GM13977 (cell line): ENCODE measurements at regions not wholly inside any gene's neighbourhood (a gene's known extent, or its start where the extent isn't known, plus 50 kb on each side); places are given as distances from the start of the nearest gene placed in this dataset.
A peak's percentile ranks its signal among the peaks of the same experiment; 100 is the strongest.

Experiments used
- DNase-seq: peaks from one replicate; pipeline ENCODE4 v3.0.0; 2012; ENCODE audit warnings: low spot score
- in situ Hi-C: fragments of 300-500 bp; cut with MboI; formaldehyde crosslinking; loops from one replicate; pipeline ENCODE4 v1.12.0; 2022; ENCODE audit warnings: low sequenced_read_pairs, low pct_unique_long_range_greater_than_20kb, mixed read lengths, inconsistent platforms; ENCODE audit not compliant: unreplicated experiment
- TF ChIP-seq, protein P1 (sequence below): IDR thresholded peaks from 2 replicates; pipeline ENCODE4 v1.5.1; 2012; ENCODE audit warnings: mild to moderate bottlenecking, control low read depth; ENCODE audit not compliant: insufficient read depth; ENCODE audit errors: extremely low read depth, missing control alignments

DNA sequence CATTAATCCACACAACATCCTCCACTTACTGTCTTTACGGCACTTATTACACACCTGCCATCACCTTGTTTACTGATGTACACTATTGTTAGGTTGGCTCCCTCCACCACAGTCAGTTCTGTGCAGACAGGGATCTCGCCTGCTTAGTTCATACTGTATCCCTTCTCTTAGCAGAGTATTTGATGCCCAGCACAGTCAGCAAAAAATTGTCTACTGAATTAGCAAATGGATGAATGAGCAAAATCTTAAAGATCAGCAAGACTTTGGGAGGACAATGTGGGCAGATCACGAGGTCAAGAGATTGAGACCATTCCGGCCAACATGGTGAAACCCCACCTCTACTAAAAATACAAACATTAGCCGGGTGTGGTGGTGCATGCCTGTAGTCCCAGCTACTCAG lies 109.8 kb upstream of the ATXN1 start:
- no peak for DNase-seq
- in situ Hi-C loops: no loop called here

DNA sequence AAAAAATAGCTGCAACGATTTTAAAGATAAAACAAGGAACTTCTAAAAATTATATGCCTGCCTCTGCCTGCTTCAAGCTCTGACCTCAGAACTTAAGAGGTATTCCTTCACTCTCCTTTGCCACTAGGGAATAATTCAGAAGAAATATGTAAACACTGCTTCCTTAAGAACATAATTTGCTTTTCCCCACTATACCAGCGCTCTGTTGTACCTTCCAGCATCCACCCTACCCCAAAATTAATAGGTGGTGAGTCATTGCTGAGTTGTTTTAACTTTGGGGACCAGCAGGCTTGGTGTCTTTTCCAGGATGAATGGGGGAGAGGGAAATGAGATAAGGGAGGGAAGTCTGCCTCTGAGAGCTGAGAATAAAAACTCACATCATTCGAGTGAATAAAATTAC lies 107.7 kb upstream of the ATXN1 start:
- in situ Hi-C loops: no loop called here
- DNase-seq: no peak
- TF ChIP-seq, protein P1, sequence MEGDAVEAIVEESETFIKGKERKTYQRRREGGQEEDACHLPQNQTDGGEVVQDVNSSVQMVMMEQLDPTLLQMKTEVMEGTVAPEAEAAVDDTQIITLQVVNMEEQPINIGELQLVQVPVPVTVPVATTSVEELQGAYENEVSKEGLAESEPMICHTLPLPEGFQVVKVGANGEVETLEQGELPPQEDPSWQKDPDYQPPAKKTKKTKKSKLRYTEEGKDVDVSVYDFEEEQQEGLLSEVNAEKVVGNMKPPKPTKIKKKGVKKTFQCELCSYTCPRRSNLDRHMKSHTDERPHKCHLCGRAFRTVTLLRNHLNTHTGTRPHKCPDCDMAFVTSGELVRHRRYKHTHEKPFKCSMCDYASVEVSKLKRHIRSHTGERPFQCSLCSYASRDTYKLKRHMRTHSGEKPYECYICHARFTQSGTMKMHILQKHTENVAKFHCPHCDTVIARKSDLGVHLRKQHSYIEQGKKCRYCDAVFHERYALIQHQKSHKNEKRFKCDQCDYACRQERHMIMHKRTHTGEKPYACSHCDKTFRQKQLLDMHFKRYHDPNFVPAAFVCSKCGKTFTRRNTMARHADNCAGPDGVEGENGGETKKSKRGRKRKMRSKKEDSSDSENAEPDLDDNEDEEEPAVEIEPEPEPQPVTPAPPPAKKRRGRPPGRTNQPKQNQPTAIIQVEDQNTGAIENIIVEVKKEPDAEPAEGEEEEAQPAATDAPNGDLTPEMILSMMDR: no peak

More for the DNA sequence above, 109.8 kb upstream of the ATXN1 start:
- TF ChIP-seq, protein P1: no peak

GRCh38 chr6:16857969-16858592 lies 96.8 kb upstream of the ATXN1 start:
- TF ChIP-seq, protein P1: no peak
- in situ Hi-C loops: no loop called here
- no peak for DNase-seq

DNA sequence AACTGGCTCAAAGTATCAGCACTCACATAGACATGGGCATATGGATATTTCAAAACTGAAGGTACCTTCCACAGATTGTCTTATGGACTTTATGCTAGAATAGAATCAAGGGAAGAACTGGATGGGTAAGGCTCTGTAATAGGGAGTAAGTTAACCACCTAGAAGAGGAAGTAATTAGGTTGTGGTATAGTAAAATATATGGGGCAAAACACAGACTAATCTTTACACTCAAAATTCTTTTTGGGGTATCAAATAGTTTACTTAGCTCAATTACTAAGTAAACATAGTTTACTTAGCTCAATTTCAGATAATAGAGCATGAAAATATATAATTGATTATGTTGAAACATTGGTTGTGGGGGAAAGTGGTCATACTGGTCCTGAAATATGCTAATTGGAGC lies 94.2 kb upstream of the ATXN1 start:
- no peak for DNase-seq
- TF ChIP-seq, protein P1: no peak
- in situ Hi-C loops: no loop called here

- TF ChIP-seq, protein P1: no peak
- peak; percentile 37 for DNase-seq
Observed at GRCh38 chr6:16854986-16855385, 93.7 kb upstream of the ATXN1 start.

GRCh38 chr6:16852671-16853070 lies 91.4 kb upstream of the ATXN1 start:
- no peak for DNase-seq
- in situ Hi-C loops: no loop called here
- TF ChIP-seq, protein P1: no peak

More at GRCh38 chr6:16854986-16855385, 93.7 kb upstream of the ATXN1 start:
- in situ Hi-C loops: no loop called here
